Right ventricle myocardium inferior (tissue), 1 donor: ENCODE measurements at regions not wholly inside any gene's neighbourhood (a gene's known extent, or its start where the extent isn't known, plus 50 kb on each side); places are given as distances from the start of the nearest gene placed in this dataset.
A peak's percentile ranks its signal among the peaks of the same experiment; 100 is the strongest.

ENCODE experiments used
- ATAC-seq: fragments of 200-7000 bp; cut with Tn5 transposase; one replicate; pipeline ENCODE4 v1.9.1; 2020; ENCODE audit warnings: mild to moderate bottlenecking, moderate library complexity
- DNase-seq: peaks from one replicate; pipeline ENCODE4 v3.0.0; 2021; ENCODE audit errors: missing footprints
- intact Hi-C: fragments of 100-400 bp; cut with DNase I; formaldehyde crosslinking; loops from one replicate; pipeline ENCODE4 v1.11.0; 2022
- donor health status: DM: no; HTN: yes; CAD: no; lungs with severe emphysema.

- intact Hi-C loops: no loop called here
- no peak for DNase-seq
- ATAC-seq: no peak
These were observed 228.8 kb downstream of the CBLN1 start for GRCh38 chr16:49052846-49053245.

DNA sequence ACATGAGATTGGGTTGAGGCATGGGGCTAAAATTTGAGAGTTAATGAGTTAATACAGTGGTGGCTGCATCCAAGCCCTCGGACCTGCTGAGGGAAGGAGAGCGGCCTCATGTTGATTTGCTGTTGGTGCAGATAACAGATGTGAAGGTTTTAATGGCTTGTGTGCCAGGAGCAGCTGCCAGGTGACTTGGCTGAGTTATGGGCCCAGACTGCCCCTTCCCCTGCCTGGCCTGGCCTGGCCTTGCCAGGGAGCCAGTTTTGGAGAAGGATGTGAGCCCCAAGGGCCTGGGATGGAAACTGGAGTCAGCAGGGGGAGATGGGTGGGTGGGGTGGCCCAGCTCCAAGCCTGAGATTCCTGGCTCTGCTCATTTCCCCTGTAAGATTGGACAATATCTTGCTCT, 230.1 kb downstream of the CBLN1 start:
- no peak for ATAC-seq
- no peak for DNase-seq
- intact Hi-C loops: no loop called here

DNA sequence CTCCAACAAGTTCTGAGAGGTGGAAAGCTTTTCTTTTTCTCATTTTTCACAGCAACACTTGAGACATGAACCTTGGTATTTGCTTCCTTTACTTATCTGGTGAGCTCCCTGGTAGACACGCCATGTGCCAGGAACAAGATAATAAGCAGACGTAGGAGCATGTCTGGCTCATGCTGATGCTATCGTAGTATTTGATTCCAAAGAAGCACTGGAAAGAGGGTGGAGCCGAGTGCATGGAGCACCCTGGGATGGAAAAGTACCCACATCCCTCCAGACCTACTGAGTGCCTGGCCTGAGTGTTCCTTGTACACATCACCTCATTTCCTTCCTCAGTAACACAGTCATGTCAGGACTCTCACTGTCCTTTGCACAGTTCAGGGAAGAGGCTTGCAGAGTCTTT, 231.0 kb downstream of the CBLN1 start:
- DNase-seq: no peak
- intact Hi-C loops: no loop called here
- peak; percentile 52 for ATAC-seq

DNA sequence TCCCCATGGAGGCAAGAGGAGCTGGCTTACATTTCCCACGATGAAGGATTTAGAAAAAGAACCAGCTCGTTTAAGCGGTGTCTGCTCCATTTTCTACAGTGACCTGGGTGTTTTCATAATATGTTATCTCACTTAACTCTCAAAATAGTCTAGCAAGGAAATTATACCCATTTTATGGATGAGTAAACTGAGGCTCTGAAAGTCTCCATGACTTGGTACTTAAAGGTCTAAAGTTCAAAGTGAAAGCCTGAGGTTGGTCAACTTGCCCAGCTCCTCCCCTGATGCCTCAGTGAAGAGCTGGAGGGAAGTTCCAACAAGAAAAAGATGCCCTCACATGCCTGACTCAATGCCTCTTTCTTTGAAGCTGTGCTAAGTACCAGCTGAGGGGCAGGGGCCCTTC, 232.0 kb downstream of the CBLN1 start:
- DNase-seq (no peak), ATAC-seq (no peak)
- intact Hi-C loops: no loop called here

DNA sequence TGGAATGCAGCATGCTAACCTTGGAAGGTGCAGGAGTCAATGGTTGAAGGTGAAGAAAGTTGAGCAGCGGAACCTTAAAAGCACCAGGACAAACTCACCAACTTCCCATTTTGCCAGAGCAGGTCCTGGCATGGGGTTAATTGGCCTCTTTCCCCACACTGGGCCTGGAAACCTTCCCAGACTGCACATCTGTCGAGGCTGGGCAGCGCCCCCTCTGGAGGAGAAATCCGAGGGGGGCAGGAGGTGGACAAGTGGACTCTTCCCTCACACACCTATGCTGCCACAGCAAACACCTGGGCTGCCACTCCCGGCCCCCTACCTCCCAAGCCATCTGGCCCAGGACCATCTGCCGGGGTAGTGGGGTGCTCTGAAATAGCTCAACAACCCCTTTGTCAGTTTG, 232.4 kb downstream of the CBLN1 start:
- no peak for ATAC-seq
- no peak for DNase-seq
- intact Hi-C loops: no loop called here

DNA sequence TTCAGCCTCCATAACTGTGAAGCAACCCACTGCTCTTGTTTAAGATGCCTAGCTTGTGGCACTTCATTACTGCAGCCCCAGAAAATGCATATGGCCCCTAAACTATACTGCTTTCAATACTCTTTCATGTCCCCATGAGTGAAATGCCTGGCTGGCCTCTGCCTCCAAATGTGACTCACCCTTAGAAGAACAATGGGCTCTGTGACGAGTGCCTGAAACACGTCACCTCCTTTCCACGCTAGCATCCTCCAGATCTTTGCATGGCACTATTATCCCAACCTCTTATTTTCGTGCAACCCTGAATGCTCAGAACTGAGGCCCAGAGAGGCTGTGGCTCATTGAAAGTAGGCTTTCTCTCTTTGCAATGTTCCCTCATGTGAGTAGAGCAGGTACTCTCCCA, 233.1 kb downstream of the CBLN1 start:
- DNase-seq: no peak
- no peak for ATAC-seq
- intact Hi-C loops: no loop called here

- intact Hi-C loops: no loop called here
- no peak for ATAC-seq
- no peak for DNase-seq
These were observed 245.5 kb downstream of the CBLN1 start for GRCh38 chr16:49036126-49036525.

GRCh38 chr16:49027420-49027819, 254.2 kb downstream of the CBLN1 start:
- ATAC-seq: no peak
- DNase-seq: no peak
- intact Hi-C loops: no loop called here

- intact Hi-C loops: no loop called here
- ATAC-seq (no peak), DNase-seq (no peak)
These were observed 255.0 kb downstream of the CBLN1 start for GRCh38 chr16:49026566-49027181.

- DNase-seq: no peak
- intact Hi-C loops: no loop called here
- peak; percentile 52 for ATAC-seq
These were observed 256.7 kb downstream of the CBLN1 start for GRCh38 chr16:49024896-49025295.

DNA sequence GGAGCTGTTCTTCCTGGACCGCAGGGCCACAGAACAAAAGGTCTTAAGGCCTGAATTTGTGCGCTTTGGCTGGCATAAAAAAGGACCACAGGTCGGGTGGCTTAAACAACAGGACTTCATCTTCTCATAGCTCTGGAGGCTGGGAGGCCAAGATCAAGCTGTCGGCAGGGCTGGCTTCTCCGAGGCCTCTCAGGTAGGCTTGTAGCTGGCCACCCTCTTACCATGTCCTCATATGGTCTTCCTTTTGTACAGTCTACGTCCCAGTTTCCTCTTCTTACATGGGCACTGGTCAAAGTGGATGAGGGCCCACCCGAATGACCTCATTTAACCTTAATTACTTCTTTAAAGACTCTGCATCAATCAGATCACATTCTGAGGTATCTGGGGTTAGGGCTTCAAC, 257.6 kb downstream of the CBLN1 start:
- intact Hi-C loops: no loop called here
- no peak for ATAC-seq
- no peak for DNase-seq

DNA sequence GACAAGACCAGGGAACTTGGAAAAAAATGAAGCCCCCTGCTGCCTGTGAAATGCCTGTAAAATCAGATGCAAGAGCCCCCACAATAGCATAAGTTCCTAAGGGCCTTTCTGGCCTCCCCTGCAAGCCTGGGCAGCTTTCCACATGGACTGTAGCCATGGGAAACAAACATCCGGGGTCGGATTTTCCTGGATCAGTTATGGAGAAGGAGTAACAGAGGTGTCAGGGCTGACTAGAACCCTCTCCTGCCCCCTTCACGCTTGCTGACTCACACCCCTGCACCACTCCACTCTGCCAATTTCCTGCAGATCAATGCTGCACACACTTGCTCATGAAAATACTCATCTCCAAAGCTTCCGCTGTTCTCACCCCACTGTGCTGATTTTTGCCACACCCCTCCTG, 258.6 kb downstream of the CBLN1 start:
- no peak for DNase-seq
- intact Hi-C loops: no loop called here
- ATAC-seq: no peak

GRCh38 chr16:49022351-49022963, 259.2 kb downstream of the CBLN1 start:
- DNase-seq: no peak
- intact Hi-C loops: no loop called here
- ATAC-seq: no peak

- DNase-seq (no peak), ATAC-seq (no peak)
- intact Hi-C loops: no loop called here
These were observed 260.5 kb downstream of the CBLN1 start for GRCh38 chr16:49021136-49021535.

DNA sequence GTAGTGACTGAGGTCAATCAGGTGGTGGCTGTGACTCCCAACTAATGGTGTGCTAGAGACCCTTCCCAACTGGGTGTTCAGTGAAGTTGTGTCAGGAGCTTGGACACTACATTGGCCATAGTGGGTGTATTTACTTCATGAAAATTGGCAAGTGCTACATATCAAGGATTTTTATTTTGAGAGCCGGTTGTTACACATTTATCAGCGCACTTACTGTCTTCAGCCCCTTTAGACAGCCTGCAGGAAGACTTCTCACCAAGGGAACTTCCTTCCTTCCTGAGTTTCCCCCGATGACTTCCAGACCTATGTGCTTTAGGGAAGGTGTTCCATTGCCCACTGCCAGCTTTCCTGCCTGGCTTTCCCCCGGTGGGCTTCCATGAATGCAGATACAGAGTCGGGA, 261.2 kb downstream of the CBLN1 start:
- no peak for DNase-seq
- intact Hi-C loops: no loop called here
- ATAC-seq: no peak

GRCh38 chr16:49019831-49020230, 261.8 kb downstream of the CBLN1 start:
- ATAC-seq (no peak), DNase-seq (no peak)
- intact Hi-C loops: no loop called here

DNA sequence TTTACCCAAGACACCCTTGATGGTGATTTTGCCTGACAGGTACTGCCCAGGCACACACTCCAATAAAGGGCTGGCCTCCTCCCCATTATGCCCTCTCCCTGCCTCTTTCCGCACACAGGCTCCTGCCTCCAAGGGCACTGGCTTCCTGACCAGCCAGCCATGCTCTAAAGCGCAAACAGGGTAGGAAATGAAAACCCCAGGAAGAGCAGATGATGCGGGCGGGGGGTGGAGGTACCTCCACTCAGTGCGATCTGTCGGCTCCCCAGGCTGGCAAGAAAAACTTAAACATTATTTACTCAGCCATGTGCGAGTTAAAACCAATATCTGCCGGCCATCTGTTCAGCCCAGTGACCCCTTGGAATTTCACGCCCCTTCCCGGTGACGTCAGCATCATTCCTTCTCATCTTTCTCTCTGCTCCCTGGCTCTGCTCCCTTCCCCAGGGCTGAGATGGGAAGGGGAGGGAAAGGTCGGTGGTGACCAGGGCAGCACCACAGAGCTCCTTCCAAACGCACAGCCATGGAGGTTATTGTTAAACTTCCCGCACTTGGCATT, 262.5 kb downstream of the CBLN1 start:
- DNase-seq: no peak
- intact Hi-C loops: no loop called here
- ATAC-seq: no peak

DNA sequence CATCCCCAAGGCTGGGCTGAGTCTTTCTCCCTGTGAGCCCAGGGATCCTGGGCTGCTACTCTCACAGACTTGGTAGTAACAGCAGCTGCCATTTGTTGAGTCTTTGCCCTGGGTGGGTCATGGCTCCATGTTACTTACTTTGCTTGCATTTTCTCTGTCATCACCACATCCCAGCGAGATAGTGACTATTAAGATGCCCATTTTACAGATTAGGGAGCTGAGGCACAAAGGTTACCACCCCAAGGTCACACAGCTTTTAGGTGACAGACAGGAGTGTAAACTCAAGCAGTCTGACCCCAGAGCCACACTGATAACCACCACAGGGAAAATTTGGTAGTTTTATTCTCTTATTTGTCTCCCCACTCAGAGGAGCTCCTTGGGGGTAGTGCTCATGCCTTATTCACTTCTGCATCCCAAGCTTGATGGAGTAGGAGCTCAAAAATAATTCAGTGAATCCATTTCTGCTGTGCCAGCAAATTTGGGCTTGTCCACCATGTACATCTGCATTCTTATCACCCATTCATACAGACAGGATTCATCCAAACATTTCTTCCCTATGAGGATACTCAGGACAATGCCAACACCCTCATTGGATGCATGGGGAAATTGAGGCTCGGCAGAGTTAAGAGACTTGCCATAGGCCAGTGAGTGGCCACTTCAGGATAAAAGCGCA, 263.2 kb downstream of the CBLN1 start:
- intact Hi-C loops: no loop called here
- no peak for DNase-seq
- no peak for ATAC-seq

DNA sequence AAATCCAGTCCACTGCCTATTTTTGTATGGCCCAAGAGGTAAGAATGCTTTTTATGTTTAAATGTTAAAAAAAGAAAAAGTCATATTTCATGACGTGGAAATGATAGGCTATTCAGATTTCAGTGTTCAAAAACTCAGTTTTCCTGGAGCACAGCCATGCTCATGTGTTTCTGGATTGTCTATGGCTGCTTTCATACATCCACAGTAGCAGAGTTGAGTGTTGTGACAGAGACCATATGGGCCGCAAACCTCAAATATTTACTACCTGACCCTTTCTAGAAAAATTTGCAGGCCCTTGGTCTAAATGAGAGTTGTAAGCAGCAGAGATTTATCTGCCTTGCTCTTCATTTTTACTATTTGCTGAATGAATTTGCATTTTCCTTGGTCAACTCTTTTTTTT, 264.1 kb downstream of the CBLN1 start:
- intact Hi-C loops: no loop called here
- ATAC-seq: no peak
- DNase-seq: no peak

- intact Hi-C loops: no loop called here
- ATAC-seq: no peak
These were observed 265.2 kb downstream of the CBLN1 start for GRCh38 chr16:49016461-49016860.

More at GRCh38 chr16:49016461-49016860, 265.2 kb downstream of the CBLN1 start:
- DNase-seq: no peak
